ENCODE measurements at regions not wholly inside any gene's neighbourhood (a gene's known extent, or its start where the extent isn't known, plus 50 kb on each side); places are given as distances from the start of the nearest gene placed in this dataset.

DNA sequence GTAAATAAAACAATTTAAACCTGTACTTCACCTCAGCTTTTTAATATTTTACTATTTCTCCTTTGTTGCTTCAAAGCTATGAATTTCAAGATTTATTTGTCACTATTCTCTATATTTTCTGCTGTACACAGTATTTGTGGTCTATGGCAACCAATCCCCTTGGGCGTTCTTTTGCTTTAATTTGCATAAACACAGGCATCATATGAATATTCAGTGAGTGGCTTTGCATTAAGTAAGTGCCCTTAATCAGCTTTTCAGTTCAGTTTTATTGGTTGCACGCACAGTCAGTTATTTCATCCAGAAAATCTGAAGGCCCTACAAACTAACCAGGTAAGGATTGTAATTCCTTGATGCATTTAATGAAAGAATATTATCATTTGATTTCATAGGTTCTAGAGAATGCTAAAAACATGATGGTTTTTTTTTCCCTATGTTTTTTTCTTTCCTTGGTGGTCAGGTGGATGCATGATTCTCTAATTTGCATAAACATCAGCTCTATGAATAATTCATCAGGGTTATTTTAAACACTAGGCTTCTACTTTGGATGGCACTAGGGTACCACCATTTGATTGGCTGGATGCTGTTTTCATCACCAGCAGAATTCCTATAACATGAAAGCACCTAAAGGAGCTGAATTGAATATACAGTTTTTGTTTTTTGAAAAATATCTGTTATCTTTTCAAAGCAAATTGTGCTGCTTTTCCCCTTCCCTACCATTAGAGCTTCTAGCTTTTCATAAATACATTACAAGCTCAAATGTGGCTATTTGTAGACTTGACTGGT, 249.2 kb upstream of the CCNH start:
- no peaks in the 10 kb centered on the region for H3K36me3 Mint-ChIP-seq (ENCODE audit: insufficient read depth, unreplicated experiment)
- intact Hi-C loops (cut with micrococcal nuclease; ENCODE audit: unreplicated experiment), result loop anchor here (10.0 kb wide), 1 partner anchor 117 kb away; no protein-coding TSS in a partner anchor
- H3K27me3 Mint-ChIP-seq (ENCODE audit: insufficient read depth, unreplicated experiment), result no peaks in the 10 kb centered on the region
- DNase-seq, result no peak
- H3K27ac Mint-ChIP-seq (ENCODE audit: unreplicated experiment), result no peak overlapping the region
- no peak overlapping the region for H3K4me3 ChIP-seq (ENCODE audit: low read depth, low read length)
- H3K9me3 Mint-ChIP-seq (ENCODE audit: unreplicated experiment), result no peaks in the 10 kb centered on the region
- H3K4me1 ChIP-seq, result no peaks in the 10 kb centered on the region
- no peaks in the 10 kb centered on the region for H3K9me3 ChIP-seq
- ChIA-PET CTCF (no interaction called here), POLR2A (no interaction called here)
- no TSS peak for BruUV-seq (replicated peaks)
- TF ChIP-seq, protein P1, sequence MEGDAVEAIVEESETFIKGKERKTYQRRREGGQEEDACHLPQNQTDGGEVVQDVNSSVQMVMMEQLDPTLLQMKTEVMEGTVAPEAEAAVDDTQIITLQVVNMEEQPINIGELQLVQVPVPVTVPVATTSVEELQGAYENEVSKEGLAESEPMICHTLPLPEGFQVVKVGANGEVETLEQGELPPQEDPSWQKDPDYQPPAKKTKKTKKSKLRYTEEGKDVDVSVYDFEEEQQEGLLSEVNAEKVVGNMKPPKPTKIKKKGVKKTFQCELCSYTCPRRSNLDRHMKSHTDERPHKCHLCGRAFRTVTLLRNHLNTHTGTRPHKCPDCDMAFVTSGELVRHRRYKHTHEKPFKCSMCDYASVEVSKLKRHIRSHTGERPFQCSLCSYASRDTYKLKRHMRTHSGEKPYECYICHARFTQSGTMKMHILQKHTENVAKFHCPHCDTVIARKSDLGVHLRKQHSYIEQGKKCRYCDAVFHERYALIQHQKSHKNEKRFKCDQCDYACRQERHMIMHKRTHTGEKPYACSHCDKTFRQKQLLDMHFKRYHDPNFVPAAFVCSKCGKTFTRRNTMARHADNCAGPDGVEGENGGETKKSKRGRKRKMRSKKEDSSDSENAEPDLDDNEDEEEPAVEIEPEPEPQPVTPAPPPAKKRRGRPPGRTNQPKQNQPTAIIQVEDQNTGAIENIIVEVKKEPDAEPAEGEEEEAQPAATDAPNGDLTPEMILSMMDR (IDR thresholded peaks at IDR 0.05; ENCODE audit: insufficient read depth in 1 of 2, low read depth in 1 of 2, low read length in 1 of 2, severe bottlenecking in 1 of 2, unreplicated experiment in 1 of 2), result no peak
- no peaks in the 10 kb centered on the region for H3K27me3 ChIP-seq (replicated peaks; ENCODE audit: control insufficient read depth, insufficient read depth, low read length)
- H3K4me1 Mint-ChIP-seq (ENCODE audit: low read depth, unreplicated experiment), result no peaks in the 10 kb centered on the region
- H3K4me3 Mint-ChIP-seq (ENCODE audit: unreplicated experiment), result no peak overlapping the region
- no peaks in the 10 kb centered on the region for H3K36me3 ChIP-seq (ENCODE audit: control insufficient read depth, insufficient read depth, low read length)

GRCh38 chr5:87653242-87653641, 240.5 kb upstream of the CCNH start:
- ChIA-PET POLR2A (no interaction called here), CTCF (no interaction called here)
- no peak for DNase-seq
- H3K4me1 ChIP-seq, result no peaks in the 10 kb centered on the region
- Mint-ChIP-seq H3K27ac (ENCODE audit: unreplicated experiment) (no peak overlapping the region), H3K4me3 (ENCODE audit: unreplicated experiment) (no peak overlapping the region), H3K4me1 (ENCODE audit: low read depth, unreplicated experiment) (no peaks in the 10 kb centered on the region), H3K27me3 (ENCODE audit: insufficient read depth, unreplicated experiment) (no peaks in the 10 kb centered on the region), H3K9me3 (ENCODE audit: unreplicated experiment) (no peaks in the 10 kb centered on the region), H3K36me3 (ENCODE audit: insufficient read depth, unreplicated experiment) (no peaks in the 10 kb centered on the region)
- H3K4me3 ChIP-seq (ENCODE audit: low read depth, low read length), result no peak overlapping the region
- TF ChIP-seq, protein P1 (IDR thresholded peaks at IDR 0.05; ENCODE audit: insufficient read depth in 1 of 2, low read depth in 1 of 2, low read length in 1 of 2, severe bottlenecking in 1 of 2, unreplicated experiment in 1 of 2), result no peak
- no TSS peak for BruUV-seq (replicated peaks)
- H3K27me3 ChIP-seq (replicated peaks; ENCODE audit: control insufficient read depth, insufficient read depth, low read length), result no peaks in the 10 kb centered on the region
- no peaks in the 10 kb centered on the region for H3K9me3 ChIP-seq
- intact Hi-C loops (cut with micrococcal nuclease; ENCODE audit: unreplicated experiment), result no loop called here
- H3K36me3 ChIP-seq (ENCODE audit: control insufficient read depth, insufficient read depth, low read length), result no peaks in the 10 kb centered on the region

DNA sequence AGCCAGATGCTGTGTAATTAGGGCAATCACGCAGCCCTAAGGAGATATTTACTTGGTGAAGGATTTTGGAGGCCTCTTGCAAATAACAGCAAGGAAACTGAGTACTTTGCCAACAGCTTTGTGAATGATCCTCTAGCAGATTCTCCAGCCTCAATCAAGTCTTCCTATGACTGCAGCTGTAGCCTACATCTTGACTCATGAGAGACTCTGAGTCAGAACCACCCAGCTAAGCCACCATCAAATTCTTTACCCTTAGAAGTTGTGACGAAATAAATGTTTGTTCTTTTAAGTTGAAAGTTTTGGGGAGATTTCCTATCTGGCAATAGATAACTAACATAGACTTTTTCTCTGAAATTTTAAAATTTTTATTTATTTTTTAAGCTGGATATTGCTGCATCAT, 237.6 kb upstream of the CCNH start:
- Histone ChIP-seq H3K27me3 (replicated peaks; ENCODE audit: control insufficient read depth, insufficient read depth, low read length) (no peaks in the 10 kb centered on the region), H3K4me1 (no peaks in the 10 kb centered on the region), H3K36me3 (ENCODE audit: control insufficient read depth, insufficient read depth, low read length) (no peaks in the 10 kb centered on the region), H3K4me3 (ENCODE audit: low read depth, low read length) (no peak overlapping the region), H3K9me3 (no peaks in the 10 kb centered on the region)
- Mint-ChIP-seq H3K27me3 (ENCODE audit: insufficient read depth, unreplicated experiment) (no peaks in the 10 kb centered on the region), H3K27ac (ENCODE audit: unreplicated experiment) (no peak overlapping the region), H3K36me3 (ENCODE audit: insufficient read depth, unreplicated experiment) (no peaks in the 10 kb centered on the region), H3K4me1 (ENCODE audit: low read depth, unreplicated experiment) (no peaks in the 10 kb centered on the region), H3K9me3 (ENCODE audit: unreplicated experiment) (no peaks in the 10 kb centered on the region), H3K4me3 (ENCODE audit: unreplicated experiment) (no peak overlapping the region)
- BruUV-seq (replicated peaks), result no TSS peak
- POLR2A ChIA-PET, result no interaction called here
- TF ChIP-seq, protein P1 (IDR thresholded peaks at IDR 0.05; ENCODE audit: insufficient read depth in 1 of 2, low read depth in 1 of 2, low read length in 1 of 2, severe bottlenecking in 1 of 2, unreplicated experiment in 1 of 2), result no peak
- intact Hi-C loops (cut with micrococcal nuclease; ENCODE audit: unreplicated experiment), result no loop called here
- CTCF ChIA-PET, result no interaction called here
- DNase-seq, result no peak
